Osteoblast (primary cell): ENCODE measurements at regions not wholly inside any gene's neighbourhood (a gene's known extent, or its start where the extent isn't known, plus 50 kb on each side); places are given as distances from the start of the nearest gene placed in this dataset.
A peak's percentile ranks its signal among the peaks of the same experiment; 100 is the strongest.

Experiments used
- DNase-seq: peaks from one replicate; pipeline ENCODE4 v3.0.0; 2011; ENCODE audit warnings: low spot score, mixed read lengths; ENCODE audit not compliant: insufficient read length; ENCODE audit errors: missing footprints
- H2AFZ ChIP-seq: 2 replicates; pipeline ENCODE4 v1.6.0; 2011; ENCODE audit warnings: mild to moderate bottlenecking, low read length
- H3K27ac ChIP-seq: 2 replicates; pipeline ENCODE4 v1.5.1; 2011; ENCODE audit warnings: mild to moderate bottlenecking, low read depth, low read length, moderate library complexity
- H3K27me3 ChIP-seq: 2 replicates; pipeline ENCODE4 v1.6.0; 2012; ENCODE audit warnings: mild to moderate bottlenecking, control low read depth, inconsistent platforms, low read length, moderate library complexity; ENCODE audit not compliant: insufficient read depth
- H3K36me3 ChIP-seq: 2 replicates; pipeline ENCODE4 v1.5.1; 2011; ENCODE audit warnings: mild to moderate bottlenecking, low read length, control low read depth, moderate library complexity; ENCODE audit not compliant: insufficient read depth
- H3K4me1 ChIP-seq: 2 replicates; pipeline ENCODE4 v1.5.1; 2011; ENCODE audit warnings: mild to moderate bottlenecking, low read length, control low read depth, moderate library complexity; ENCODE audit not compliant: insufficient read depth
- H3K4me2 ChIP-seq: 2 replicates; pipeline ENCODE4 v1.6.0; 2011; ENCODE audit warnings: mild to moderate bottlenecking, low read length; ENCODE audit not compliant: insufficient read depth
- H3K4me3 ChIP-seq: fragments of 200-600 bp; sonication (generic); 3 replicates; pipeline ENCODE4 v1.5.1; 2012; ENCODE audit warnings: mild to moderate bottlenecking, low read length, inconsistent platforms; ENCODE audit not compliant: insufficient read depth
- H3K79me2 ChIP-seq: 2 replicates; pipeline ENCODE4 v1.6.0; 2012; ENCODE audit warnings: mild to moderate bottlenecking, low read length, control low read depth, inconsistent platforms; ENCODE audit not compliant: insufficient read depth
- H3K9me3 ChIP-seq: 2 replicates; pipeline ENCODE4 v1.5.1; 2011; ENCODE audit warnings: low read depth, low read length, control low read depth
- H4K20me1 ChIP-seq: 2 replicates; pipeline ENCODE4 v1.6.0; 2012; ENCODE audit warnings: mild to moderate bottlenecking, low read length, control low read depth; ENCODE audit not compliant: insufficient read depth
- CTCF ChIP-seq: IDR thresholded peaks from 2 replicates; pipeline ENCODE4 v1.5.1; 2011; ENCODE audit warnings: mild to moderate bottlenecking, low read depth, low read length, moderate library complexity; ENCODE audit errors: extremely low read depth

- no peaks in the 10 kb centered on the region for H3K27me3 ChIP-seq
- no peaks in the 10 kb centered on the region for H4K20me1 ChIP-seq
- H3K4me1 ChIP-seq, result no peaks in the 10 kb centered on the region
- no peaks in the 10 kb centered on the region for H3K79me2 ChIP-seq
- no peak overlapping the region for H3K4me3 ChIP-seq
- H3K9me3 ChIP-seq, result no peaks in the 10 kb centered on the region
- H3K36me3 ChIP-seq, result no peaks in the 10 kb centered on the region
- TF ChIP-seq CTCF, result no peak
- DNase-seq, result peak; percentile 1
- H3K27ac ChIP-seq, result no peak overlapping the region
- H3K4me2 ChIP-seq, result no peak overlapping the region
- H2AFZ ChIP-seq, result no peak overlapping the region
Observed at GRCh38 chrX:117215683-117216082, 752.9 kb upstream of the CT83 start.

- H3K27me3 ChIP-seq, result no peaks in the 10 kb centered on the region
- TF ChIP-seq CTCF, result no peak
Observed at GRCh38 chrX:117196481-117196880, 733.7 kb upstream of the CT83 start.

GRCh38 chrX:117147249-117147648, 684.5 kb upstream of the CT83 start:
- no peaks in the 10 kb centered on the region for H3K79me2 ChIP-seq
- H3K27me3 ChIP-seq, result no peaks in the 10 kb centered on the region
- no peaks in the 10 kb centered on the region for H3K4me1 ChIP-seq
- H3K4me3 ChIP-seq, result no peak overlapping the region
- H3K27ac ChIP-seq, result no peak overlapping the region
- no peak overlapping the region for H3K4me2 ChIP-seq
- no peak for DNase-seq
- H4K20me1 ChIP-seq, result no peaks in the 10 kb centered on the region
- no peaks in the 10 kb centered on the region for H3K36me3 ChIP-seq
- no peak overlapping the region for H2AFZ ChIP-seq
- H3K9me3 ChIP-seq, result no peaks in the 10 kb centered on the region
- TF ChIP-seq CTCF, result no peak

More at GRCh38 chrX:117196481-117196880, 733.7 kb upstream of the CT83 start:
- Histone ChIP-seq H4K20me1 (no peaks in the 10 kb centered on the region), H3K27ac (no peak overlapping the region), H3K79me2 (no peaks in the 10 kb centered on the region), H3K4me1 (no peaks in the 10 kb centered on the region), H3K9me3 (no peaks in the 10 kb centered on the region), H3K4me2 (no peak overlapping the region), H2AFZ (no peak overlapping the region), H3K4me3 (no peak overlapping the region), H3K36me3 (no peaks in the 10 kb centered on the region)
- no peak for DNase-seq

GRCh38 chrX:117138070-117138469, 675.3 kb upstream of the CT83 start:
- Histone ChIP-seq H3K4me2 (no peak overlapping the region), H3K4me3 (no peak overlapping the region), H3K79me2 (no peaks in the 10 kb centered on the region), H3K36me3 (no peaks in the 10 kb centered on the region), H3K27ac (no peak overlapping the region), H2AFZ (no peak overlapping the region), H3K4me1 (no peaks in the 10 kb centered on the region), H4K20me1 (no peaks in the 10 kb centered on the region), H3K9me3 (no peaks in the 10 kb centered on the region), H3K27me3 (no peaks in the 10 kb centered on the region)
- no peak for TF ChIP-seq CTCF
- no peak for DNase-seq
